ENCODE measurements at regions not wholly inside any gene's neighbourhood (a gene's known extent, or its start where the extent isn't known, plus 50 kb on each side); places are given as distances from the start of the nearest gene placed in this dataset.

- TF ChIP-seq EZH2 (IDR thresholded peaks at IDR 0.05) (no peak), CTCF (IDR thresholded peaks at IDR 0.05) (no peak)
Measured at GRCh38 chr14:49366416-49366815, 219.8 kb downstream of the RPS29 start.

All from neural progenitor cell (in vitro differentiated cells).